Mucosa of rectum (tissue), 2 donors: ENCODE measurements at regions not wholly inside any gene's neighbourhood (a gene's known extent, or its start where the extent isn't known, plus 50 kb on each side); places are given as distances from the start of the nearest gene placed in this dataset.

ENCODE experiments used
- H3K27ac ChIP-seq, 2 donors: one replicate each; pipeline ENCODE4 v1.7.0; 2013; ENCODE audit warnings: inconsistent platforms in 2 of 2, low read depth in 2 of 2, low read length in 2 of 2
- H3K27me3 ChIP-seq, 2 donors: one replicate each; pipeline ENCODE4 v1.7.0; 2013; ENCODE audit warnings: low read length in 2 of 2; ENCODE audit not compliant: control insufficient read depth in 2 of 2, insufficient read depth in 2 of 2
- H3K36me3 ChIP-seq, 2 donors: one replicate each; pipeline ENCODE4 v1.7.0; 2013; ENCODE audit warnings: low read length in 2 of 2; ENCODE audit not compliant: control insufficient read depth in 2 of 2, insufficient read depth in 2 of 2
- H3K4me1 ChIP-seq, 2 donors: one replicate each; pipeline ENCODE4 v1.7.0; 2013; ENCODE audit warnings: low read length in 2 of 2, mild to moderate bottlenecking in 1 of 2; ENCODE audit not compliant: control insufficient read depth in 2 of 2, insufficient read depth in 2 of 2
- H3K4me3 ChIP-seq, 2 donors: one replicate each; pipeline ENCODE4 v1.7.0; 2013; ENCODE audit warnings: low read length in 2 of 2
- H3K9ac ChIP-seq, 2 donors: one replicate each; pipeline ENCODE4 v1.7.0; 2013; ENCODE audit warnings: low read length in 2 of 2, low read depth in 1 of 2, mild to moderate bottlenecking in 1 of 2
- H3K9me3 ChIP-seq, 2 donors: one replicate each; pipeline ENCODE4 v1.7.0; 2013; ENCODE audit warnings: low read length in 2 of 2; ENCODE audit not compliant: control insufficient read depth in 2 of 2
- donor health status: healthy.
- donor health status: Normal muscosa, but diverticular disease.

DNA sequence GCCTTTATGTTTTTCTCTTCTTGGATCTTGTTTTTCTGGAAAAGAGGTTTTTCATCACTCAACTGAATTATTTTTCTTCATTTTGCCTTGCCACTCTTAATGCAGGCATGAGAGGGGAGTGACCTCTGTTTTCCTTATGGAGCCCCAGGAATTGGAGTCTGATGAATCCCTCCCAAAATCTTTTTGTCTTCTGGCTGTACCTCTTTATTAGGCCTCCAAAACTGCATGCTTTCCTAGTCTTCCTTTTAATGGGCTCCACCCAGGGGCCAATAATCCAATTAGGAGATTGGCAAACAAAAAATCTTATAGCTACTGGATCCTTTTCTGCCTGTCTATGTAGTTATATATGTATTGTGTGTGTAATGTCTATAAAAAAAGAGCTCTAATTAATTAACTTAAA is 192.4 kb upstream of the PEX5L start:
- H3K4me3 ChIP-seq = no peak overlapping the region
- no peaks in the 10 kb centered on the region for H3K36me3 ChIP-seq
- peaks cover 3% of the 10 kb centered on the region in 2 donors for H3K9me3 ChIP-seq
- H3K4me1 ChIP-seq = no peaks in the 10 kb centered on the region
- no peak overlapping the region for H3K9ac ChIP-seq
- no peaks in the 10 kb centered on the region for H3K27me3 ChIP-seq
- H3K27ac ChIP-seq = no peak overlapping the region

DNA sequence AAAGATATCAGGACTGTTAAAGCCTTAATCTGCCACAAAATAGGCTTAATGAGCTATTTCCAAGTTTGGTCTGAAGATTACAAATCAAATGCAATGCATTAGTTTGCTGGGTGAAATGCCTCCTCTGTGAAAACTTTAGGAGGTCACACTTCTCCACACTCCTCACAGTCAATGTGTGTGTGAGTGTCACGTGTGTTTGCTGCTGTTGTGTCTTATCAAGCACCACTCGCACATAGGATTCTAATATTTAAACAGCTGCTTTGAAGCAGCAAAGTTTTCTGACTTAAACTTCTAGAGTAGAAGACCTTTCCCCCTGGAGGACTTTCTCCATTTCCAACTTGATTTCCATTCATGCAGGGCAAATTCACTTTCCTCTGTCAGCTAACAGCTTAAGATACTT is 203.2 kb upstream of the PEX5L start:
- Histone ChIP-seq H3K4me1 (no peaks in the 10 kb centered on the region), H3K27ac (no peak overlapping the region), H3K36me3 (no peaks in the 10 kb centered on the region), H3K27me3 (no peaks in the 10 kb centered on the region), H3K4me3 (no peak overlapping the region), H3K9ac (no peak overlapping the region), H3K9me3 (no peaks in the 10 kb centered on the region)

DNA sequence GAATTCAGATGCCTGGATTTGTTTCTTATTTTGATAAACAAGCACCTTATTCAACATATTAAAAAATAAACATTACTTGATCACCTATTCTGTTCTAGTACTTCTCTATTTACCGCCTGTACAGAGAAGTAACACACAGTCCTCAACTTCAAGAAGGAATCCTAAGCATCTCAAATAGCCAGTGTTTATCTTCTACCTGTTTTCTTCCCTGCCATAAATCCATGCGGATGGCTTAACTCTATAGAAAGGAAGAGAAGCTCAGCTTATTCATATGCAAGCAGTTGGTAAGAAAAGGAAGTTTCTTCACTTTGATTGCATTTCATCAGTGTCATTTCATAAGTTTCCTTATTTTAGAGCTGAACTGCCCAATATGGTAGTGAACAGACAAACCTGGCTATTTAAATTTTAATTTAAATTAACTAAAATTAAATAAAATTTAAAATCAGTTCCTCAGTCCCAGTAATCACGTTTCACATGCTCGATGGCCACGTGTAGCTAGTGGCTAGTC is 210.0 kb upstream of the PEX5L start:
- no peaks in the 10 kb centered on the region for H3K9me3 ChIP-seq
- H3K27ac ChIP-seq = no peak overlapping the region
- no peaks in the 10 kb centered on the region for H3K27me3 ChIP-seq
- no peak overlapping the region for H3K9ac ChIP-seq
- H3K4me3 ChIP-seq = no peak overlapping the region
- H3K4me1 ChIP-seq = no peaks in the 10 kb centered on the region
- no peaks in the 10 kb centered on the region for H3K36me3 ChIP-seq

DNA sequence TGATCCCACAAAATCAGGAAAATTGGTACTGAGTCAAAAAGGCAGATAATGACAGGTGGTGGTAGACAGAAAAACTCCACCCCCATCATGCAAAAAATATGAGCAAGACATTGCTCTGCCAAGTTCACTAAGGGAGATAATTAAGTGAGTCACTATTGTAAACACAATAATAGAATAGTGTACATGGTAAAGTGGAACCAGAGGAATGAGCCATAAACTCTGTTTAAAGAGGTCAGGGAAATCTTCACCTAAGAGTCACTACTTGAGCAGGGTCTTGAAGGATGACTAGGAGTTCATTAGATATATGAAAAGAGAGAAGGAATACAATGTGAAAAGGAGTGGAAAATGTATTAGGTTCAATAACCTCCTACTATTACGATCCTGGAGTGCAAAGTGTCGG is 213.4 kb upstream of the PEX5L start:
- H3K9ac ChIP-seq = no peak overlapping the region

DNA sequence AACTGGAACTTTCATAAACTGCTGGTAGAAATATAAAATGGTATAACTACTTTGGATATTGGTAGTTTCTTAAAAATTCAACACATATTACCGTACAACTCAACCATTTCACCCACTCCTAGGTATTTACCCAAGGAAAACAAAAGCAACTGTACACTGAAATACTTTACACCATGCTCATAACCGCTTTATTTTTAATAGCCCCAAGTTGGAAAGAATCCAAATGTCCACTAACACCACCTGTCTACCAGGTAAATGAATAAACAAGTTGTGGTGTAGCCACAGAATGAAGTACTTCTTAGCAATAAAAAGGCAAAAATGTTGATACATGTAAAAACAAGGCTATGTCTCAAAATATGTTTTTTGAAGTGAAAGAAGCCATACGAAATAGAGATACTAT is 215.9 kb upstream of the PEX5L start:
- H3K27ac ChIP-seq = no peak overlapping the region
- H3K9ac ChIP-seq = no peak overlapping the region
- no peak overlapping the region for H3K4me3 ChIP-seq
- H3K4me1 ChIP-seq = no peaks in the 10 kb centered on the region
- H3K9me3 ChIP-seq = no peaks in the 10 kb centered on the region
- H3K36me3 ChIP-seq = no peaks in the 10 kb centered on the region
- H3K27me3 ChIP-seq = no peaks in the 10 kb centered on the region

More for the DNA sequence above, 213.4 kb upstream of the PEX5L start:
- no peak overlapping the region for H3K4me3 ChIP-seq
- H3K36me3 ChIP-seq = no peaks in the 10 kb centered on the region
- no peaks in the 10 kb centered on the region for H3K9me3 ChIP-seq
- H3K27me3 ChIP-seq = no peaks in the 10 kb centered on the region
- H3K27ac ChIP-seq = no peak overlapping the region
- H3K4me1 ChIP-seq = no peaks in the 10 kb centered on the region

DNA sequence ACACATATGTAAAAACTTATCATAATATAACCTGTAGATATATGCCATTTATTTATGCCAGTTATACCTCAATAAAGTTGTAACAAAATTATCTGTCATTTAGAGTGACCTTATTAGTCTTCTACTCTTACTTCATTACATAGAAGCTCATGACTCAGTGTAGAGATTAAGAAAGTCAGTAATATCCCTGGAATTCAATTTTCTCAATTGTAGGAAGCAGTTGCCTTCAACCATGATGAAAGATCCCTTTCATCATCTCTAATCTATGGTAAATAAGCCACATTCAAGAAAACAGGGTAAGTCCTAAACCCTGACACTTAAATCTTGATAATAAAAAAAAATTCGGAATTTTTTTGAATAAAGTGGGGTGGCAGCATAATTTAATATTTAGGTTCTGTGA is 216.5 kb upstream of the PEX5L start:
- no peaks in the 10 kb centered on the region for H3K9me3 ChIP-seq
- no peak overlapping the region for H3K27ac ChIP-seq
- no peaks in the 10 kb centered on the region for H3K36me3 ChIP-seq
- no peak overlapping the region for H3K4me3 ChIP-seq
- no peaks in the 10 kb centered on the region for H3K27me3 ChIP-seq
- H3K9ac ChIP-seq = no peak overlapping the region
- H3K4me1 ChIP-seq = no peaks in the 10 kb centered on the region

DNA sequence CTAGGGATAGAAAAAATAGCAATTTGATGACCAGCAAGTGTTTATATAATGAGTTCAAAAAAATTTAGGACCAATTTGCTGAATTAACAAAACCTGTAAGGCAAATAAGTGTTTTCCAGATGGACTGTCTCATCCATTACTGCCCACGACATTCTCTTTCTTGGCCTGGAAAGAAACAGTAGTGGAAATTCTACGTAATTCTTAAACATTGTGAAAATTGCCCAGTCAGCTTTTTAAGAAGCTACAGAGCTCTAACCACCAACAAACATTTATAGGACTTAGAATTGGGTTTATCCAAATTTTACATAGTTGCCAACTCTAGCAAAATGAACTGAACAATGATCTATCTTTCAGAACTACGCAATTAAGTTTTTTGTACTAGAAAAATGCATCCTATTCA is 227.7 kb upstream of the PEX5L start:
- no peaks in the 10 kb centered on the region for H3K4me1 ChIP-seq
- no peaks in the 10 kb centered on the region for H3K36me3 ChIP-seq
- H3K27ac ChIP-seq = no peak overlapping the region
- no peaks in the 10 kb centered on the region for H3K27me3 ChIP-seq
- H3K9ac ChIP-seq = no peak overlapping the region
- no peaks in the 10 kb centered on the region for H3K9me3 ChIP-seq
- no peak overlapping the region for H3K4me3 ChIP-seq

DNA sequence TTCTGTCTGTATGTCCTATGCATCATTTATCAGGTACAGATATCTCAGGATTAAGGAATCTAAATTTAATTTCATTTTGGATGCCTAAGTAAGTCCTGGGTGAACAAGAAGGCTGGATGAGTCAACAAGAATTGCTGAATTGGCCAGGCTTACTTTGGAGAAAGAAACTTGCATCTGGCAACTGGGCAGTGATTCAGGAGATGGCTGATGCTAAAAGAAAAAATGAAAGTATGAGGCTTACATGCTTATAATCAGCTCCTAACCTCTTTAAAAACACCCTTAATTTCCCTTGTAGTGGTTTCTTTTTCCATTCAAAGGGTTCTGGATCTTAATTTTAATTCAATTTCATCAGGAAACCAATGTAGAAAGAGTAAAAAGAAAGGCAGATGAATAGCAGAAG is 228.8 kb upstream of the PEX5L start:
- Histone ChIP-seq H3K27me3 (no peaks in the 10 kb centered on the region), H3K27ac (no peak overlapping the region), H3K4me1 (no peaks in the 10 kb centered on the region), H3K9ac (no peak overlapping the region), H3K4me3 (no peak overlapping the region), H3K9me3 (no peaks in the 10 kb centered on the region), H3K36me3 (no peaks in the 10 kb centered on the region)

DNA sequence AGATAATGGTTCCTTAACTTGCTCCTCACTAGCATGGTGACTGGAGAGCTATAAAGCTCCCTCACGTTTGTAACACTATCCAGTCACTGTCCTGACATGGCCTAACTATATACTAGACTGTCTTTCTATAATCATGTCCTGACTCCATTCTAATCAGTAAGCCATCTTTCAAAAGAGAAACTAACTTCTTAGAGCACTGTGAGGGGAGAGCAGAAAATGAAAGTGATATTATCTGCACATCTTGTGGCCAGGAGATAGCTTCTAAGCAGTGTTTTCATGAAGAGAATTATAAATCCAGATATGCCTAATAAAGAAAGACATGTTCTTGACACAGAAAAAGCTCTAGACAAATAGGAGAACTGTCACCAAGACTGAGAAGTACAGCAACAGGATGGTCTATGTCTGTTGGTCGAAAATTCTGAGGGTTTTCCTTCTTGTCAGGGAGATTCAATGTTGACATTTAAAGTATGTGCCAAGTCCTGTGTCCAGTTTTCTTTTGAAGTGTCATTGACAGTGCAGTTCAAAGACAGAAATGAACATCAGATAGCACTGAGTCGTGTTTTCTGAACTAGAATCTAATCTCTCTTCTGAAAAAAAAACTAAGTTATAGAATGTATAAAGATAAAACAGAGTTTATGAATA is 230.6 kb upstream of the PEX5L start:
- no peak overlapping the region for H3K27ac ChIP-seq
- H3K4me1 ChIP-seq = no peaks in the 10 kb centered on the region
- no peaks in the 10 kb centered on the region for H3K27me3 ChIP-seq
- H3K36me3 ChIP-seq = no peaks in the 10 kb centered on the region
- H3K9ac ChIP-seq = no peak overlapping the region
- H3K4me3 ChIP-seq = peak overlapping the region in 1 of 2 donors; percentile 11
- no peaks in the 10 kb centered on the region for H3K9me3 ChIP-seq

DNA sequence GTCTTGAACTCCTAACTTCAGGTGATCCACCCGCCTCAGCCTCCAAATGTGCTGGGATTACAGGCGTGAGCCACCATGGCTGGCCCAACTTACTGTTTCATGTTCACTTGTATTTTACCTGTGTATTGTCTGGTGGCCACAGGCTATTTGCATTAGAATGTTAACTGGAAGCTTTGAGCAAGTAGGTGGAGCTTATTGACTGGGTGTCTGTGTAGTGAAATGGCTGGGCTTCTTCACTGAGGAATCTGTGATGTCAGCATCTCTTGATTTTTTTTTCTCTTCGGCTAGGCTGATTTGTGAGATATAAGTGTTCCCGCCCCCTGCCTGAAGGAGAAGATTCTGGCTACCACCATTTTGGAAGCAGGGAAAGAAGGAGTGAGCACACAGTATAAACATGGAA is 237.8 kb upstream of the PEX5L start:
- H3K27ac ChIP-seq = no peak overlapping the region
- H3K36me3 ChIP-seq = no peaks in the 10 kb centered on the region
- H3K9me3 ChIP-seq = peaks cover 0 to 2% of the 10 kb centered on the region in 2 donors

DNA sequence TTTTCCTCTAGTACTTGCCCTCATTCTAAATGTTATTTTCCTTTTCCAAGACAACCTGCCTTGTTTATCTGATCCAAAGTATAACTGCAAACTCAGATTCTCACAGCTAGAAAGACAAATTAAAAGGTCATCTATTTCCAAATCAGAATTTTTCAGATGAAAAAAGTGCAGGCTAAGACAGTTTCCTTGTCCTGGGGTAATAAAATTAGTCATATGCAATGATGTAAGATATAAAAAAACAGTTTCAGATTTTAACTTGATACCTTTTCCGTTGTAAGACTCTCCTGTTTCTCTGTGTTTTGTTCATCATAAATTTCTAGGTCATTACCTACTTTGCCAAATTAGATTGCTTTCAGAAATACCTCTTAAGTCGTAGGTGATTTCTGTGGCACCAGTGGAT is 238.4 kb upstream of the PEX5L start:
- Histone ChIP-seq H3K4me3 (no peak overlapping the region), H3K36me3 (no peaks in the 10 kb centered on the region), H3K9me3 (peaks cover 0 to 2% of the 10 kb centered on the region in 2 donors), H3K27ac (no peak overlapping the region), H3K4me1 (no peaks in the 10 kb centered on the region), H3K27me3 (no peaks in the 10 kb centered on the region), H3K9ac (no peak overlapping the region)

More for the DNA sequence above, 237.8 kb upstream of the PEX5L start:
- Histone ChIP-seq H3K9ac (no peak overlapping the region), H3K4me3 (no peak overlapping the region), H3K27me3 (no peaks in the 10 kb centered on the region), H3K4me1 (no peaks in the 10 kb centered on the region)
